ENCODE measurements at regions not wholly inside any gene's neighbourhood (a gene's known extent, or its start where the extent isn't known, plus 50 kb on each side); places are given as distances from the start of the nearest gene placed in this dataset.

DNA sequence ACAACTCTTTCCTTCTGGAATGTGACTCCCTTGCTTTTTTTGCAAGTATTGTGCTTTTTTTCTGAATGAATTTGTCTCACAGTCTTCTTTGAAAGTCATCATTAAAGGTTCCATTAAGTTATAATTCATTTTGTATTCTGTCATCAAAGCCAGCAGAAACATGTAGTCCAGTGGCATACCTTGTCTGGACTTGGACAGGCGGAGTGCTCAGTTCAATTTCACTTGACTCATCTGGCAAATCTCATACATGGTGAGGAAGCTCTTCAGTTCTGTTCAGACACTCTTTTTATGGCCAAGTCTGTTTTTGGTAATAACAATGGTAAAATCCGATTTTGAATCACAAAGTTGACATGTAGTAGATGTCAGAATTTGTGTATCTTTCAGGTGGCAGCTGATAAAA lies 260.8 kb upstream of the OPRM1 start:
- no peak overlapping the region for H2AFZ ChIP-seq (ENCODE audit: low read length)
- no peaks in the 10 kb centered on the region for H3K9me3 ChIP-seq (ENCODE audit: low read length)
- no peaks in the 10 kb centered on the region; the same call in 1 of the 2 replicates for H3K9me2 ChIP-seq (ENCODE audit: insufficient read depth, low read length)
- H3K36me3 ChIP-seq (ENCODE audit: insufficient read depth, low read length) = no peaks in the 10 kb centered on the region
- H3K4me3 ChIP-seq (ENCODE audit: low read depth, low read length, poor library complexity, severe bottlenecking) = no peak overlapping the region
- H3K4me1 ChIP-seq (ENCODE audit: insufficient read depth, low read length, poor library complexity, severe bottlenecking) = no peaks in the 10 kb centered on the region
- POLR2A ChIA-PET = no interaction called here
- intact Hi-C loops (cut with micrococcal nuclease; ENCODE audit: unreplicated experiment) = no loop called here
- H3K27ac ChIP-seq (ENCODE audit: low read depth, low read length, poor library complexity, severe bottlenecking) = no peak overlapping the region
- TF ChIP-seq EZH2phosphoT487 (IDR thresholded peaks at IDR 0.05; ENCODE audit: borderline replicate concordance, low read depth, low read length) = no peak
- TF ChIP-seq, protein P1, sequence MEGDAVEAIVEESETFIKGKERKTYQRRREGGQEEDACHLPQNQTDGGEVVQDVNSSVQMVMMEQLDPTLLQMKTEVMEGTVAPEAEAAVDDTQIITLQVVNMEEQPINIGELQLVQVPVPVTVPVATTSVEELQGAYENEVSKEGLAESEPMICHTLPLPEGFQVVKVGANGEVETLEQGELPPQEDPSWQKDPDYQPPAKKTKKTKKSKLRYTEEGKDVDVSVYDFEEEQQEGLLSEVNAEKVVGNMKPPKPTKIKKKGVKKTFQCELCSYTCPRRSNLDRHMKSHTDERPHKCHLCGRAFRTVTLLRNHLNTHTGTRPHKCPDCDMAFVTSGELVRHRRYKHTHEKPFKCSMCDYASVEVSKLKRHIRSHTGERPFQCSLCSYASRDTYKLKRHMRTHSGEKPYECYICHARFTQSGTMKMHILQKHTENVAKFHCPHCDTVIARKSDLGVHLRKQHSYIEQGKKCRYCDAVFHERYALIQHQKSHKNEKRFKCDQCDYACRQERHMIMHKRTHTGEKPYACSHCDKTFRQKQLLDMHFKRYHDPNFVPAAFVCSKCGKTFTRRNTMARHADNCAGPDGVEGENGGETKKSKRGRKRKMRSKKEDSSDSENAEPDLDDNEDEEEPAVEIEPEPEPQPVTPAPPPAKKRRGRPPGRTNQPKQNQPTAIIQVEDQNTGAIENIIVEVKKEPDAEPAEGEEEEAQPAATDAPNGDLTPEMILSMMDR (conservative IDR thresholded peaks at IDR 0.05; ENCODE audit: low read length) = no peak
- H3K79me2 ChIP-seq (ENCODE audit: insufficient read depth, low read depth, low read length) = no peaks in the 10 kb centered on the region
- H3K4me2 ChIP-seq (ENCODE audit: low read length) = no peak overlapping the region
- no peak for DNase-seq (ENCODE audit: low spot score)
- CTCF ChIA-PET (ENCODE audit: unreplicated experiment) = no interaction called here
- H4K20me1 ChIP-seq (ENCODE audit: insufficient read depth, low read length) = no peaks in the 10 kb centered on the region
- BruUV-seq (replicated peaks) = no TSS peak

DNA sequence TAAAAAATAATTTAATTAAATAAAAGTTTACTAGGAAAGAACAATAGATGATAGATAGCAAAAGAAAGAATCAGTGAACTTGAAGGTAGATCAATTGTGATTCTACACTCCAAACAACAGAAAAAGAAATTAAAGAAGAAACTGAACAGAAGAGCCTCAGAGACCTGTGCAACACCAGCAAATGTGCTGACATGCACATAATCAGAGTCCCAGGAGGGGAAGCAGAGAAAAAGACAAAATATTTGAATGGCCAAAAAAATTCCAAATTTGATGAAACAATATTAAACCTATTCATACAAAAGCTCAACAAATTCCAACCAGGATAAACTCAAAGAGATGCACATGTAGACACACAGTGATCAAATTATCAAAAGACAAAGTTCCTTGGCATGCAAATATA lies 267.5 kb upstream of the OPRM1 start:
- no TSS peak for BruUV-seq (replicated peaks)
- H4K20me1 ChIP-seq (ENCODE audit: insufficient read depth, low read length) = no peaks in the 10 kb centered on the region
- no peaks in the 10 kb centered on the region for H3K36me3 ChIP-seq (ENCODE audit: insufficient read depth, low read length)
- no peak for DNase-seq (ENCODE audit: low spot score)
- TF ChIP-seq EZH2phosphoT487 (IDR thresholded peaks at IDR 0.05; ENCODE audit: borderline replicate concordance, low read depth, low read length) = no peak
- TF ChIP-seq, protein P1 (conservative IDR thresholded peaks at IDR 0.05; ENCODE audit: low read length) = no peak
- no peak overlapping the region for H3K27ac ChIP-seq (ENCODE audit: low read depth, low read length, poor library complexity, severe bottlenecking)
- no peaks in the 10 kb centered on the region for H3K9me2 ChIP-seq (ENCODE audit: insufficient read depth, low read length)
- no peak overlapping the region for H2AFZ ChIP-seq (ENCODE audit: low read length)
- H3K9me3 ChIP-seq (ENCODE audit: low read length) = no peaks in the 10 kb centered on the region
- no peak overlapping the region for H3K4me2 ChIP-seq (ENCODE audit: low read length)
- no peak overlapping the region for H3K4me3 ChIP-seq (ENCODE audit: low read depth, low read length, poor library complexity, severe bottlenecking)
- ChIA-PET CTCF (ENCODE audit: unreplicated experiment) (no interaction called here), POLR2A (interaction anchor here (0.6 kb wide), 2 partner anchors 50 to 618 kb away, joined by 4 read pairs; no protein-coding TSS in a partner anchor)
- H3K79me2 ChIP-seq (ENCODE audit: insufficient read depth, low read depth, low read length) = no peaks in the 10 kb centered on the region
- intact Hi-C loops (cut with micrococcal nuclease; ENCODE audit: unreplicated experiment) = no loop called here
- H3K4me1 ChIP-seq (ENCODE audit: insufficient read depth, low read length, poor library complexity, severe bottlenecking) = no peaks in the 10 kb centered on the region

DNA sequence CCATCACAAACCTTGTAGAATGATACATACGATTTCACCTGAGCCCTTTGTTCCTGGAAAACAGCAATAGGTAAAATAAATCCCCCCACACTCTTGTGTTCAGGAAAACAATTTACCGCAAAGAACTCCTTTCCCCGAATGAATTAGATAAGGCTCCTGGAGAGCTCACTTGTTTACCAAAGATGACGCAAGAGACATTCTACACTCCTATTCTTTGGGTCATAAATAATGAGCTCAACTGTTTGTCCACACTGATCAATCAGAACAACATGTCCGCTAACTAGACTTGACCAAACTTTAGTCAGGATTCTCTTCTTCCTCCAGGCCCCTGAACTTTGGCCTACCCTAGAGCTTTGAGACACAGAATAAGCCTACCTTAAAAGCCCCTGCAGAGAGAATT lies 271.9 kb upstream of the OPRM1 start:
- no peak overlapping the region for H3K4me3 ChIP-seq (ENCODE audit: low read depth, low read length, poor library complexity, severe bottlenecking)
- POLR2A ChIA-PET = interaction anchor here (0.5 to 0.7 kb wide), 2 partner anchors 8 to 299 kb away, joined by 3 read pairs; no protein-coding TSS in a partner anchor
- no peaks in the 10 kb centered on the region for H3K9me3 ChIP-seq (ENCODE audit: low read length)
- no peaks in the 10 kb centered on the region for H3K36me3 ChIP-seq (ENCODE audit: insufficient read depth, low read length)
- H2AFZ ChIP-seq (ENCODE audit: low read length) = no peak overlapping the region
- DNase-seq (ENCODE audit: low spot score) = no peak
- no peak for TF ChIP-seq EZH2phosphoT487 (IDR thresholded peaks at IDR 0.05; ENCODE audit: borderline replicate concordance, low read depth, low read length)
- TF ChIP-seq, protein P1 (conservative IDR thresholded peaks at IDR 0.05; ENCODE audit: low read length) = no peak
- no peaks in the 10 kb centered on the region for H4K20me1 ChIP-seq (ENCODE audit: insufficient read depth, low read length)
- no peaks in the 10 kb centered on the region for H3K79me2 ChIP-seq (ENCODE audit: insufficient read depth, low read depth, low read length)
- no peak overlapping the region for H3K4me2 ChIP-seq (ENCODE audit: low read length)
- BruUV-seq (replicated peaks) = no TSS peak
- H3K27ac ChIP-seq (ENCODE audit: low read depth, low read length, poor library complexity, severe bottlenecking) = no peak overlapping the region
- CTCF ChIA-PET (ENCODE audit: unreplicated experiment) = no interaction called here
- intact Hi-C loops (cut with micrococcal nuclease; ENCODE audit: unreplicated experiment) = no loop called here
- no peaks in the 10 kb centered on the region for H3K9me2 ChIP-seq (ENCODE audit: insufficient read depth, low read length)
- H3K4me1 ChIP-seq (ENCODE audit: insufficient read depth, low read length, poor library complexity, severe bottlenecking) = no peaks in the 10 kb centered on the region
